Osteoblast (primary cell): ENCODE measurements at regions not wholly inside any gene's neighbourhood (a gene's known extent, or its start where the extent isn't known, plus 50 kb on each side); places are given as distances from the start of the nearest gene placed in this dataset.
"Not testable (repeated sequence)": the region's sequence is repeated elsewhere in the genome, so short reads cannot be mapped to it uniquely, and the experiment has no call there.

ENCODE experiments used
- DNase-seq: peaks from one replicate; pipeline ENCODE4 v3.0.0; 2011; ENCODE audit warnings: low spot score, mixed read lengths; ENCODE audit not compliant: insufficient read length; ENCODE audit errors: missing footprints
- H2AFZ ChIP-seq: 2 replicates; pipeline ENCODE4 v1.6.0; 2011; ENCODE audit warnings: mild to moderate bottlenecking, low read length
- H3K27ac ChIP-seq: 2 replicates; pipeline ENCODE4 v1.5.1; 2011; ENCODE audit warnings: mild to moderate bottlenecking, low read depth, low read length, moderate library complexity
- H3K27me3 ChIP-seq: 2 replicates; pipeline ENCODE4 v1.6.0; 2012; ENCODE audit warnings: mild to moderate bottlenecking, control low read depth, inconsistent platforms, low read length, moderate library complexity; ENCODE audit not compliant: insufficient read depth
- H3K36me3 ChIP-seq: 2 replicates; pipeline ENCODE4 v1.5.1; 2011; ENCODE audit warnings: mild to moderate bottlenecking, low read length, control low read depth, moderate library complexity; ENCODE audit not compliant: insufficient read depth
- H3K4me1 ChIP-seq: 2 replicates; pipeline ENCODE4 v1.5.1; 2011; ENCODE audit warnings: mild to moderate bottlenecking, low read length, control low read depth, moderate library complexity; ENCODE audit not compliant: insufficient read depth
- H3K4me2 ChIP-seq: 2 replicates; pipeline ENCODE4 v1.6.0; 2011; ENCODE audit warnings: mild to moderate bottlenecking, low read length; ENCODE audit not compliant: insufficient read depth
- H3K4me3 ChIP-seq: fragments of 200-600 bp; sonication (generic); 3 replicates; pipeline ENCODE4 v1.5.1; 2012; ENCODE audit warnings: mild to moderate bottlenecking, low read length, inconsistent platforms; ENCODE audit not compliant: insufficient read depth
- H3K79me2 ChIP-seq: 2 replicates; pipeline ENCODE4 v1.6.0; 2012; ENCODE audit warnings: mild to moderate bottlenecking, low read length, control low read depth, inconsistent platforms; ENCODE audit not compliant: insufficient read depth
- H3K9me3 ChIP-seq: 2 replicates; pipeline ENCODE4 v1.5.1; 2011; ENCODE audit warnings: low read depth, low read length, control low read depth
- H4K20me1 ChIP-seq: 2 replicates; pipeline ENCODE4 v1.6.0; 2012; ENCODE audit warnings: mild to moderate bottlenecking, low read length, control low read depth; ENCODE audit not compliant: insufficient read depth
- CTCF ChIP-seq: IDR thresholded peaks from 2 replicates; pipeline ENCODE4 v1.5.1; 2011; ENCODE audit warnings: mild to moderate bottlenecking, low read depth, low read length, moderate library complexity; ENCODE audit errors: extremely low read depth

- H3K27me3 ChIP-seq = no peaks in the 10 kb centered on the region
- no peaks in the 10 kb centered on the region for H3K4me1 ChIP-seq
- H3K4me3 ChIP-seq = no peak overlapping the region
- no peak for DNase-seq
- TF ChIP-seq CTCF = no peak
- no peak overlapping the region for H3K4me2 ChIP-seq
- no peaks in the 10 kb centered on the region for H3K36me3 ChIP-seq
- H3K79me2 ChIP-seq = no peaks in the 10 kb centered on the region
- H3K27ac ChIP-seq = no peak overlapping the region
- peak overlapping the region; percentile 36 for H2AFZ ChIP-seq
- H4K20me1 ChIP-seq = no peaks in the 10 kb centered on the region
- no peaks in the 10 kb centered on the region for H3K9me3 ChIP-seq
Observed at GRCh38 chr4:81675791-81676393, 204.2 kb upstream of the RASGEF1B start.

DNA sequence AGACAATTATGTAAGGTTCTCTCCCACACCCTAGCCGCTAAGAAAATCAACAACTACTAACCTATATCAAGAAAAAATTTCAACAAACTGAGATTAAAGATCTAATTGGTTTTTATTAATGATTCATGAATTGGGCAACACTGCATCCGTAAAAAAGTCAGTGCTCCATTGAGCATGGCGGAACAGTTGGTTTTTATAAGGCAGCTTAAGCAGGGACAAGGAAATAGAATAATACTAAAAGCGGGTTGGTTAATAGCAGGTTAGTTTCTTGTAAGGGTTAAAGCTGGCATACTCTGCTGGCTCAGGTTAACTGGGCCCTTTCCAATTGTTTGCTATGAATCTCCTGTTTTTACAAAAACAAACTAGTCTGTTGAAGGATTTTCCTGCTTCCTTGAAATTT lies 202.3 kb upstream of the RASGEF1B start:
- Histone ChIP-seq H3K4me1 (no peaks in the 10 kb centered on the region), H3K27ac (no peak overlapping the region), H2AFZ (no peak overlapping the region), H3K4me3 (no peak overlapping the region), H3K27me3 (no peaks in the 10 kb centered on the region), H3K9me3 (no peaks in the 10 kb centered on the region), H3K79me2 (no peaks in the 10 kb centered on the region), H3K4me2 (no peak overlapping the region), H3K36me3 (no peaks in the 10 kb centered on the region), H4K20me1 (no peaks in the 10 kb centered on the region)
- no peak for TF ChIP-seq CTCF
- DNase-seq = no peak

- H3K9me3 ChIP-seq, DNase-seq, H3K4me2 ChIP-seq, H3K36me3 ChIP-seq, H3K79me2 ChIP-seq, H3K27me3 ChIP-seq, H3K4me3 ChIP-seq, H4K20me1 ChIP-seq, H3K4me1 ChIP-seq, H3K27ac ChIP-seq, H2AFZ ChIP-seq: not testable (repeated sequence)
Observed at GRCh38 chr4:81668328-81668727, 196.6 kb upstream of the RASGEF1B start.

DNA sequence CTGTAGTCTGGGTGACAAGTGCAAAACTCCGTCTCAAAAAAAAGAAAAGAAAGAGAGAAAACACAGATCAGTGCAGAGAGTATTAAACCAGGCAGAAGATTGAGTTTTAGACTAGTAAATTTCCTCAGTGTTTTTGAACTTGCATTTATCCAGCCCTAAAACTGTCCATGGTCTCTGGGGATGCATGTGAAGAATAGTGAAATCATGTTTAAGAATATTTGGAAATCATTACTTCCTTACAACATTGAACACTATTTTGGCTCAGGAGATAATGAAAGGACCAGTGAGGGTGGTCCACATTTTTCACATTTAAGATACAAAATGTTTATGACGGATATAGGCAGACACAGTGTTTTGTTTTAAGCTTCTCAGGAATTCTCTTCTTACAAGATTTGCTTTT lies 195.8 kb upstream of the RASGEF1B start:
- Histone ChIP-seq H3K79me2 (no peaks in the 10 kb centered on the region), H4K20me1 (no peaks in the 10 kb centered on the region), H3K4me3 (no peak overlapping the region), H3K9me3 (no peaks in the 10 kb centered on the region), H3K4me1 (no peaks in the 10 kb centered on the region), H3K27me3 (no peaks in the 10 kb centered on the region), H2AFZ (no peak overlapping the region), H3K27ac (no peak overlapping the region), H3K36me3 (no peaks in the 10 kb centered on the region), H3K4me2 (no peak overlapping the region)
- DNase-seq = no peak
- TF ChIP-seq CTCF = no peak
